ENCODE measurements at regions not wholly inside any gene's neighbourhood (a gene's known extent, or its start where the extent isn't known, plus 50 kb on each side); places are given as distances from the start of the nearest gene placed in this dataset.

DNA sequence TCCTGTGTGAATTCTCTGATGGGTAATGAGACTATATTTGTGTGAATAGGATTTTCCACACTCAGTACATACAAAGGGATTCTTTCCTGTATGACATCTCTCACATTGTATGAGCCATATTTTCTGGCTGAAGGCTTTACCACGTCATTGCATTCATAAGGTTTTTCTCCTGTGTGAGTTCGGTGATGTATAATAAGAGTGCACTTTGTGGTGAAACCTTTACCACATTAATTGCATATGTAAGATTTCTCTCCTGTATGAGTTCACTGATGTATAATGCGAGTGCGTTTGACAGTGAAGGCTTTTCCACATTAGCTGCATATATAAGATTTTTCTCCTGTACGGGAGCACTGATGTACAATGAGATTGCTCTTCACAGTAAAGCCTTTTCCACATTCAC, 455.4 kb upstream of the CNTN5 start:
- TF ChIP-seq, protein P1, sequence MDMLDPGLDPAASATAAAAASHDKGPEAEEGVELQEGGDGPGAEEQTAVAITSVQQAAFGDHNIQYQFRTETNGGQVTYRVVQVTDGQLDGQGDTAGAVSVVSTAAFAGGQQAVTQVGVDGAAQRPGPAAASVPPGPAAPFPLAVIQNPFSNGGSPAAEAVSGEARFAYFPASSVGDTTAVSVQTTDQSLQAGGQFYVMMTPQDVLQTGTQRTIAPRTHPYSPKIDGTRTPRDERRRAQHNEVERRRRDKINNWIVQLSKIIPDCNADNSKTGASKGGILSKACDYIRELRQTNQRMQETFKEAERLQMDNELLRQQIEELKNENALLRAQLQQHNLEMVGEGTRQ (IDR thresholded peaks at IDR 0.05; ENCODE audit: borderline replicate concordance, low read depth, low read length), result no peak
- TF ChIP-seq, protein P2, sequence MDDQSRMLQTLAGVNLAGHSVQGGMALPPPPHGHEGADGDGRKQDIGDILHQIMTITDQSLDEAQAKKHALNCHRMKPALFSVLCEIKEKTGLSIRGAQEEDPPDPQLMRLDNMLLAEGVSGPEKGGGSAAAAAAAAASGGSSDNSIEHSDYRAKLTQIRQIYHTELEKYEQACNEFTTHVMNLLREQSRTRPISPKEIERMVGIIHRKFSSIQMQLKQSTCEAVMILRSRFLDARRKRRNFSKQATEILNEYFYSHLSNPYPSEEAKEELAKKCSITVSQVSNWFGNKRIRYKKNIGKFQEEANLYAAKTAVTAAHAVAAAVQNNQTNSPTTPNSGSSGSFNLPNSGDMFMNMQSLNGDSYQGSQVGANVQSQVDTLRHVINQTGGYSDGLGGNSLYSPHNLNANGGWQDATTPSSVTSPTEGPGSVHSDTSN (IDR thresholded peaks at IDR 0.05), result no peak
- TF ChIP-seq CTCF (IDR thresholded peaks at IDR 0.05) (no peak), NFIC (IDR thresholded peaks at IDR 0.05; ENCODE audit: borderline replicate concordance) (no peak), RAD21 (IDR thresholded peaks at IDR 0.05; ENCODE audit: low read length) (no peak), USF1 (IDR thresholded peaks at IDR 0.05; ENCODE audit: borderline replicate concordance, low read depth) (no peak), EP300 (IDR thresholded peaks at IDR 0.05; ENCODE audit: borderline replicate concordance in 1 of 2, low read depth in 1 of 2, low read length in 1 of 2) (no peak), POLR2AphosphoS5 (IDR thresholded peaks at IDR 0.05; ENCODE audit: low read depth, low read length) (no peak), TAF1 (IDR thresholded peaks at IDR 0.05; ENCODE audit: borderline replicate concordance, low read depth, low read length) (no peak), SIN3A (IDR thresholded peaks at IDR 0.05; ENCODE audit: borderline replicate concordance, low read depth, low read length) (no peak), REST (IDR thresholded peaks at IDR 0.05; ENCODE audit: low read depth, low read length) (no peak)

Data from SK-N-SH (cell line).